ENCODE measurements at regions not wholly inside any gene's neighbourhood (a gene's known extent, or its start where the extent isn't known, plus 50 kb on each side); places are given as distances from the start of the nearest gene placed in this dataset.
A peak's percentile ranks its signal among the peaks of the same experiment; 100 is the strongest.
"Not testable (repeated sequence)": the region's sequence is repeated elsewhere in the genome, so short reads cannot be mapped to it uniquely, and the experiment has no call there.

DNA sequence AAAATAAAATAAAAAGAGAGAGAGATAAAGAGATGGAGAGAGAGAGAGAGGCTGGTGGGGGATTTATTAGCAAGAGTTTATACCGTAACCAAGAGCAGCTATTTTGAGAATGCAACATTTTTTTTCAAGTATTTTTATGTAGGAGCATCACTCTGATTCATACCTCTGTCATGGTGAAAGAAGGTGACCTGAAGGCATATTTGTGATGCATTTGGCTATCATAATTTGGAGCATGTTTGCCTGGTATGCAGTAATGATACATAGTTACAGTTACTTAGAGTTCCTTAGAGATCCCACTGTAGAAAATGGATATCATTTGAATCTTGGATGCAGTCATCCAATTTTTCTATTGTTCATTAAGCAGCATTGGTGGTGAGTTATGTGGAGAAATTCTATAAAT lies 1472.4 kb downstream of the SI start:
- DNase-seq, result no peak

DNA sequence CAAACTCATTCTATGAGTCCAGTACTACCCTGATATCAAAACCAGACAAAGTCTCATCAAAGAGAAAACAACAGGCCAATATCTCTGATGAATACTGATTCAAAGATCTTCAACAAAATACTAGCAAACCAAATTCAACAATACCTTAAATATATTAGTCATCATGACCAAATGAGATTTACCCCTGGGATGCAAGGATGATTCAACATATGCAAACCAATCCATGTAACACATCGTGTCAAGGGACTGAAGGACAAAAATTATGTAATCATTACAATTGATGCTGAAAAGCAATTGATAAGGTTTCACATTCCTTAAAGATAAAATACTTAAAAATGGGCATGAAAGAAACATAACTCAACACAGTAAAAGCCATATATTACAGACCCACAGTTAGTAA lies 1476.9 kb downstream of the SI start:
- DNase-seq, result no peak

DNA sequence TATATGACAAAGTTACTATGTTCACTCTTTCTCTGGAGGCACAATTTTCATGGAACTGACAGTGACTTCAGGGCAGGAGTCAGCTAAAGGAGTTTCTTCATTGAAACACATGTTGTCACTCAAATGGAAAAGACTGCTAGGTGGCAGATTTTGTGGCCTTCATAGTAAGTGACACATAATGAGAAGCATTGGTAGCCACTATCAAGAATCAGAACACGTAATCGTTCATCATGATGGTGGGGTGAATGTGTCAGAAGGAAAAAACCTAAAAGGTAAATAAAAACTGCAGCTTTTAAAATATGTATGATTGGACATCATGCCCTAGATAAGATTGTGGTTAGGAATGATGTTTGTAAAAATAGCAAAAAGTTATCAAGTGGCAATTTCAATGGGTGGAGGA lies 1491.0 kb downstream of the SI start:
- no peak for DNase-seq

DNA sequence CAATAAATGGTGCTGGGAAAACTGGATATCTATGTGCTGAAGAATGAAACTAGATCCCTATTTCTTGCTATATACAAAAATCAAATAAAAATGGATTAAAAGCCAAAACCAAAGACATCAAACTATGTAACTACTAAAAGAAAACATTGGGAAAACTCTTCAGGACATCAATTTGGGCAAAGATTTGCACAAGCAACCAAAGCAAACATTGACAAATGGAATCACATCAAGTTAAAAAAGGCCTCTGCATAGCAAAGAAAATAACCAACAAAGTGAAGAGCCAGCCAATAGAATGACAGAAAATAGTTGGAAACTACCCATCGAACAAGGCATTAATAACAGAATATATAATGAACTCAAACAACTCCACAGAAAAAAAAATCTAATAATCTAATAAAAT lies 1495.3 kb downstream of the SI start:
- DNase-seq, result no peak

DNA sequence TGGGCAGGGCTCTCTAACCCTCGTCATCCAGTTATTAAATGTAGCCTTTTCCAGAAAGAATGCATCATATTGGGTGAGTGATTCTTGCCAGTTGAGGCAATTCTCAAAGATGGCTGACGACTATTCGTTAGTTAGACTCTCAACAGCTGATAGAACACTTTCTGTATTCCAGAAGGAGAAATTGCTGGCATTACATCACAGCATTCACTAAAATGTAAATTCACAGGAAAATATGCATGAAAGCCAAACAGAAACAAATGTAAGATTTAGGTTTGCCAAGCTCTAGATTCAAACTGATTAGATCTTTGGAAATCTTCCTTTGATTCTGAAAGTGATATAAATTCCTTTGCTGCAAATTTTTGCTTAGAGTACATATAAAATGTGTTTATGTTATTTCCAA lies 1501.0 kb downstream of the SI start:
- no peak for DNase-seq

DNA sequence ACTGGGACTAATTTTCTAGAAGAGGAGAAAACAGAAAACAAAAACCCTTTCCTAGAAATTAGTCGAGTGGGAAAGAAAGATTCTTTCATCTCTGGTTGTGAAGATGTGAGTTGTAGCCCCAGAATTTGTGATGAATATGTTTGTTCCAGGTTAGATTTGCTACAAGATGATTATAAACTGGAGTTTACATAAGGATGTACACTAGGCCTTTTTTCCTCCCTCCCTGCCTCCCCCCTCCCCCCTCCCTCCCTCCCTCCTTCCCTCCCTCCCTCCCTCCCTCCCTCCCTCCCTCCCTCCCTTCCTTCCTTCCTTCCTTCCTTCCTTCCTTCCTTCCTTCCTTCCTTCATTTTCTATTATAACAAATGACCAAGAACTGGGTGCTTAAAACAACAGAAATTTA lies 1502.0 kb downstream of the SI start:
- DNase-seq, result no peak

DNA sequence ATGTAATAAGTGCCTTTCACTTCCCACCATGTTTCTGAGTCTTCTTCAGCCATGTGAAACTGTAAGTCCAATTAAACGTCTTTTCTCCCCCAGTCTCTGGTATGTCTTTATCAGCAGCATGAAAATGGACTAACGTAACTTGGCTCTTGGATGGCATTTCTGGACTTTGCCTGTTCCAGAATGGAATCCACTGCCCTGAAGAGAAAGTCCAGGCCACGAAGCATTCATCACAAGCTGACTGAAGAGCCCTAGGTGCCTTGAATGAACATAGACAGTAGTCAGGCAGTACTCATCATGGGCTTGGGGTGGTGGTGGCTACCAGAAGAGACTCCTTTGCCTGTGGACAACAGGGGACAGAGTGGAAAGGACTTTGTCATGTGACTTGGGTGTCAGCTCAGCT lies 1505.0 kb downstream of the SI start:
- DNase-seq, result no peak

DNA sequence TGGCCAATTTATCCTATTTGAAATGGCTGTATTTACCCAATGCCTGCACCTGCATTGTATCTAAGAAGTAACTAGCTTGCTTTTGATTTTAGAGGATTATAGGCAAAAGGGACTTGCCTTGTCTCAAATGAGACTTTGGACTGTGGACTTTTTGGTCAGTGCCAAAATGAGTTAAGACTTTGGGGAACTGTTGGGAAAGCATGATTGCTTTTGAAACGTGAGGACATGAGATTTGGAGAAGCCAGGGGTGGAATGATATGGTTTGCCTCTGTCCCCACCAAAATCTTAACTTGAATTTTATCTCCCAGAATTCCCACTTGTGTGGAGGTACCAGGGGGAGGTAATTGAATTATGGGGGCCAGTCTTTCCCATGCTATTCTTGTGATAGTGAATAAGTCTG lies 1505.4 kb downstream of the SI start:
- DNase-seq, result no peak

DNA sequence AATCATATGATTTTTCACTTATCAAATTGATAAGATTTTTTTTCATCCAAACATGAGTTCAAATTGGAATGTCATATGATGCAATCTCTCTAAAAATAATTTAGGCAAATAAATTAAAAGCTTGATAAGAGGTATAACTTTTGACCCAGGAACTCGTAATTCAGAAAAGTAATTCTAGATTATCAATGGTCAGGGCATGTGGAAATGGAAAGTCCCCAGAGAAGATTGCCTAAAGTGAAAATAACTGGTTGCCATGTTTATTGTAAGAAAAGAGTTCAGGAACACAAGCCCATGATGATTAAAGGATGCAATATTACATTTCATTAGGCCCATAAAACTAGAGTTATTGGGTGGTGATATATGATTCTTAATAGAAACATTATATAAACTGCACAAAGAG lies 1514.8 kb downstream of the SI start:
- DNase-seq, result no peak

DNA sequence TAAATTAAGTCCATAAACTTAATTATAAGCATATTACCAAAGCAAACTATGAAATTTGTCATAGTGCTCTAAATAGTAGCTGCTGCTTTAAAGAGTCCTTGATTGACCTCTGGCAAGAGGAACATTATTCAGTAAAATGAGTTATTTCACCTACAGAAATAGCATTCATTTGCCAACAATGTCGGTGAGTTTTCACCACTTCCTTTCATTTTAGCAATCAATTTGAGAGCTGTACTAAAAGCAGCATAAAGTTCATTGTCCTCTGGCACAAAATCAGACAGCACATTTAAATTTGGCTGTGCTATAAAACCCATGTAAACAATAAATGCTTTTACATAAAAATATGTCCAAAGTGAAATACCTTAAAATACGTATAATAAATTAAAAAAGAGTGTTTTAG lies 1515.7 kb downstream of the SI start:
- no peak for DNase-seq

DNA sequence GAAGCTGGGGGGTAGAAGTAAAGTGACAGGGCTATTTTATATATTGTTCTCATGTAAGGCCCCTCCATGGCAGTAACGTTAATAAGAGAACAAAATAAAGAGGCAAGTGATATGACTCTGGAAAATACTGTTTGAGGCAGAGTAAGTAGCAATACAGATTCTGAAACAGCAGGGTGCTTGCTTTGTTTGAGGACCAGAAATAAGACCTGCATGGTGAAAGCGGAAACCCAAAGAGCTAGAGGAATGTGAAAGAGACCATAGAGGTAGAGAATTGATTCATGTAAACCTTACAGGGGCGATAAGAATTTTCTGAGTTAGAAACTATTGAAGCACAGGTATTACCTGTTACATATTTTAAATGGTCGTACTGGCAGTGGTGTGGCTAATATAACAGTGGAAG lies 1517.1 kb downstream of the SI start:
- no peak for DNase-seq

DNA sequence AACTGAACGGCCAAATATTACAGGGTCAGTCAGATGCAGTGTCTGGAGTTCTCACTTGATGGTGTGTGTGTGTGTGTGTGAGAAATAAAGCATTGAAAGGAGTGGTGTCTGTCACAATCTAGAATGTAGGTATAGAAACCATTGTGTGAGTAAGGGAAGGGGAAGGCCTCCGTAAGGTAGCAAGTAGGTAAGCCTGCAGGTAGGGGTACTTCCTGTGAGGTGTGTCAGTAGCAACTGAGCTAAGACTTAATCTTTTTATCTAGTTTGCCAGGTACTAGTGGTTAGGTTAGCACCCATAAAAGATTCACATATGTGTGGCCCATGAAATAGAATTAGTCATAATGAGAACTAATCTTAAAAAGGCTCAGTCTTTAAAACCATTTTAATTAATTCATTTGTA lies 1517.8 kb downstream of the SI start:
- DNase-seq, result no peak

DNA sequence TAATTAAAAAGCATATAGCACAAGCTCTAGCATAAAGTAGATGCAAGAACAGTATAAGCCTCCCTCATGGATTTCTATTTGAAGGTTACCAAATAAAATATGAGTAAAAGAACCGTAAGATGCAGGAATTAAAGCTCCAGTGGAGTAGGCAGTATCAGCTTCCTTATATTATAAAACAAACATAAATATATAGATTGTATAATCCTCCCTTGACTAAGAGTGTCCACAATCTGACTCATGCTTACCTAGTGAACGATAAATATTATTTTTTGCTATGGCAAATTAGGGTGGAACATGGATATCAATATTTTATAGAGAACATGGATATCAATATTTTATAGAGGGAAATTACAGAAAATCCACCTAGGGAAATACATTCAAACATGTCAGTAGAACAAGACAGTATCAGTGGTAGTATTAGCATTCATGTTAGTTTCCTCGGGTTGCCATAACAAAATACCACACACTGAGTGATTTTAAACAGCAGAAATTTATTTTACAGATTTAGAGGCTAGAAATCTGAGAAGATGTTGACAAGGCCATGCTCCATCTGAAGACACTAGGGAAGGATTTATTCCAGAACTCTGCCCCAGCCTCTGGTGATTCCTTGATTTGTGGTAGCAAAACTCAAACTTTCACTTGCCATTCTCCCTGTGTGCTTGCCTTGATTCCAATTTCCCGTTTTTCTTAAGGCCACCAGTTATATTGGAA lies 1521.3 kb downstream of the SI start:
- no peak for DNase-seq

DNA sequence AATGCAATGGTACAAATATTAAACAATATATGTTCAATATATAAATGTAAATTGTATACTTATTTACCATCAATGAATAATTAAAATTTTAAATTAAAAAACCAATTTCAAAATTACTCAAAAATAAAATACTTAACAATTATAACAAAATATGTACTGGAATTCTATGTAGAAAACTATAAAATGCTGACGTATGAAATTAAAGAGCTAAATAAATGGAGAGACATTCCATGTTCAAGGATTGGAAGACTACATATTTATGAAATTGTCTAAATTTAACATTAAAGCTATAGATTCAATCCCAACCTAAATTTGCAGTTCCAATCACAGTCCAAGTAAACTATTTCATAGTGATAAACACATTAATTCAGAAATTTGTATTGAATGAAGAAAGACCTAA lies 1522.4 kb downstream of the SI start:
- DNase-seq, result no peak

DNA sequence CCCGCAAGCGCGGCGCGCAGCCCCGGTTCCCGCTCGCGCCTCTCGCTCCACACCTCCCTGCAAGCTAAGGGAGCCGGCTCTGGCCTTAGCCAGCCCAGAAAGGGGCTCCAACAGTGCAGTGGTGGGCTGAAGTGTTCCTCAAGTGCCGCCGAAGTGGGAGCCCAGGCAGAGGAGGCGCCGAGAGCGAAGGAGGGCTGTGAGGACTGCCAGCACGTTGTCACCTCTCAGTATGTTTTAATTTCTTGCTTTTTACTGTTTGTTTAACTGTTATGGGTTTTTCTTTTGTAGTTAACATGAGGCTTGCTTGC lies 1525.7 kb downstream of the SI start:
- no peak for DNase-seq

DNA sequence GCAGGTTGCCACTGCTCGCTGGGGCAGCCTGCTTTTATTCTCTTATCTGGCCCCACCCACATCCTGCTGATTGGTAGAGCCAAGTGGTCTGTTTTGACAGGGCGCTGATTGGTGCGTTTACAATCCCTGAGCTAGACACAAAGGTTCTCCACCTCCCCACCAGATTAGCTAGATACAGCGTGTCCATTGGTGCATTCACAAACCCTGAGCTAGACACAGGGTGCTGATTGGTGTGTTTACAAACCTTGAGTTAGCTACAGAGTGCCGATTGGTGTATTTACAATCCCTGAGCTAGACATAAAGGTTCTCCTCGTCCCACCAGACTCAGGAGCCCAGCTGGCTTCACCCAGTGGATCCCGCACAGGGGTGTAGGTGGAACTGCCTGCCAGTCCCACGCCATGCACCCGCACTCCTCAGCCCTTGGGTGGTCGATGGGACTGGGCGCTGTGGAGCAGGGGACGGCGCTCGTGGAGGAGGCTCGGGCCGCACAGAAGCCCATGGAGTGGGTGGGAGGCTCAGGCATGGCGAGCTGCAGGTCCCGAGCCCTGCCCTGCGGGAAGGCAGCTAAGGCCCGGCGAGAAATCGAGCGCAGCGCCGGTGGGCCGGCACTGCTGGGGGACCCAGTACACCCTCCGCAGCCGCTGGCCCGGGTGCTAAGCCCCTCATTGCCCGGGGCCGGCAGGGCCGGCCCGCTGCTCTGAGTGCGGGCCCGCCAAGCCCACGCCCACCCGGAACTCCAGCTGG lies 1526.2 kb downstream of the SI start:
- DNase-seq, result not testable (repeated sequence)

DNA sequence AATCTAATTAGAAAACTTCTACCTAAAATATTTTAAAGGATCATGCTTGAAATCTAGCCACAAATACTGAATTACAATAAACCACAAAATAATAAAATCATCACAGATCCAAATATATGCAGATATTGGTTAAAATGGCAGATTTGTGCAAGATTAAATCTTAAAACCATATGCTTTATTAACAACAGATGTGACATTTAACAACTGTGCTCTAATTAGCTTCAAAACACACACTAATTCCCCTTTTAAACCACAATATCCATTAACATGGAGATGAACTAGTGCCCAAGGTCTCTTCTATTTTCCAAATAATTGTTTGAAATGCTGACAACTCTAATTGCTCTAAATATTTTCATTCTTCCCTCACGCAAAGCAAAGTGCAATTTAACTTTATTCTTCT lies 1530.3 kb downstream of the SI start:
- DNase-seq, result no peak

DNA sequence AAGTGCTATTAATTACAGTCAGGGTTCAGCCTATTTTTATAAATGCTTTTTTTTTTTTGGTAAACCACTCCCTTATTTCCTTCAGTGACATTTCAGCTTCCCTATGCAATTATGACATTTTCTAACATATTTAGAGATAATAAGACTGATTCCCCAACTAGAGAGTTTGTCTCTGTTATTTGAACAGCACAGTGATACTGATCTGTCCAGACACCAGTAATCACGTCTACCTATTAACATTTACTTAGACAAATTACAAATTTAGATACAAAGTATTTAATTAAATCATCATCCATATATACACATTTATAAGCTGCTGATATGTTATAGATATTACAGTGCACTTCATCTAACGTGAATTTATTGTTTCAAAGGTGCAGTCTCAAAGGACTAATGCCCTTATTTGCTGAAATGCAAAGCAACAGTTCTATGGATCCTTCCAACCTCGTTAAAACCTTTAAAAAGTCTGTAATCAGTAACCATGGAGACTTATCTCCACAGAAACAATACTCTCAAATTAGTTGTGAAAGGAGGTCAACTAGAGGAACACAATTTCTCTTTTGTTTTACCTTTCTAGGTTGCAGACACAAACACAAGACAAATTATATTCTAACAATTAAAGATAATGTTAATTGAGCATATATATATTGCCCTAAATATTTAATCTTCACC lies 1531.1 kb downstream of the SI start:
- no peak for DNase-seq

DNA sequence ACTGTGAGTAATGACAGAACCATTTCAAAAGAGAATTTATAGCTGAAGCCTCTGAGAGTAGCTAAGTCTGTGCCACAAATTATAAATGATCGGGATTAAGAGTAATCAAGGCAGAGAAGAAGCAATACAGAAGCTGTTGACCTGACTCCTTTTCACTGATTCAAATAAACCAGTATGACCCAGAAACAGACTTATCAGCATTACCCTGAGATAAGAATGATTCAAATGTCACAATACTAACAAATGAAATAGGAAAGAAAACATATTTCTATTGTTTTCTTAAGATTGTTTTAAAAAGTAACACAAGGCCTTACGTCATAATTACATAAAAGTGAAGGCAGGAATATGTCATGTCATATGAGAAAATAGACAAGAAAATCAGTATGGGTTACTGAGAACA lies 1534.6 kb downstream of the SI start:
- DNase-seq, result no peak

DNA sequence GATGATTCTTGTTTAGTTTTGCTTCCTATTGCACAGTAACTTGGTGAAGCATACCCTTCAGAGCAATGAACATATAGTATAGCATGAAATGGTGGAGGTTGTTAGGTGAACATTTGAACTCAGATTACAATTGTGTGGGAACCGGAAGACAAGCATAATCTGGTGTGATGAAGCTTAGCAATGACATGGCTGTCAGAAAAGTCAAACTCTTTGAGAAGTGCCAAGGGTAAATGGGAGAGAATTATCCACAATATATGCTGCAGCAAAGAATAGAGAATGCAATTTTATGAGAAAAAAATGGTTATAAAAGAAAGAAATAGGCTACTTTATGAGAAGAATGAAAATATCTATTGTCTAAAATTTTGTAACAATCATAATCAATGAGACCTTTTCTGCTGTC lies 1536.7 kb downstream of the SI start:
- DNase-seq, result no peak

DNA sequence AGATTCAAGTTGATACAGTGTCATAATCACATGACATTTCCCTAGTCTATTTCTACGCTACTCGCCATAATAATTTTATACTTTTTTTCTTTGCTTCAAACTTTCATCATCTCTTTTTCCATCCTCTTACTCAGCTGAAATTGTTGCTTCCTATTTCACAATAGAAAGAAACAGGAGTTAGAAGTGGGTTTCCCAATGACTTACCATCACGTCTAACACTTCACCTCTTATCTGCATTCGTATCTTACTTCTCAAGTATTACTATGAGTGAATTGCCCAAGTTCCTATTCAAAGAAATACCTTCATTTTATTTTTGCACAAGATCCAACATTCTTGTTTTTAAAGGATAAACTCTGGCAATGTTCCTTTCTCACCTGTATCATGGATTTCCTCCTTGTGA lies 1539.9 kb downstream of the SI start:
- DNase-seq, result no peak

DNA sequence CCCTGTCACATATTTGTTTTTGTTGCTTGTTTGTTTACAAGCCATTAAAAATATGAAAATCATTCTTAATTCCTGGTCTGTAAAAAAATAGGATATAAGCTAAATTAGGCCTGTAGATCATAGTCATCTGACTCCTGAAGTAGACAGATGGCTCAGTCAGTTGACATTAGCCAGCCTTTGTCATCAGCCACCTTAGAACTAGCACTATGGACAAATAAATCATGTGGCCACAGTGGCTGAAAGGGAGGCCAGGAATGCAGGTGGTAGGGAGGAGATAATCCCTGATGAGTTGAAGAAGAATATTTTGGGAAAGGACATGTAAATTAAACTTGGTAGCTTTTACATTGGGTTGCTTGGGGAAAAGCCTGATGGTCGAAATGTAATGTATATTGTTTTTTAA lies 1544.9 kb downstream of the SI start:
- no peak for DNase-seq

DNA sequence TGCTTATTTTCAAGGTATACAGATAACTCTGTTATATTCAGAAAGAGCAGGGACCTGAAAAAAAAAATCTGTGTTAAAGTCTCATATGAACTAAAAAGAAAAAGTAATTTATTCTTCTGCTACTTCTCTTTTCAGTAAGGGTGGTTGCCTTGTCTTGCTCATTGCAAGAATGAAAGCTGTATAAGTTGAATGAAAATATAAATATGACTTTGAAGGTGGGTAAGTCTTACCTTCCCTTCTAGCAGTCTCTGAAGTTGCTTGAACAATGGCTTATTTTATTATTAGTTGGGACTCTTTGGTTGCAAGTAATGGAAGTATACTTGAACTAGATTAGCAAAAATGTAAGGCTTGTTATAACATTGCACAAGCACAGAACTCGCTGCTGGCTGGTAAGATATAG lies 1554.9 kb downstream of the SI start:
- peak; percentile 4 for DNase-seq

DNA sequence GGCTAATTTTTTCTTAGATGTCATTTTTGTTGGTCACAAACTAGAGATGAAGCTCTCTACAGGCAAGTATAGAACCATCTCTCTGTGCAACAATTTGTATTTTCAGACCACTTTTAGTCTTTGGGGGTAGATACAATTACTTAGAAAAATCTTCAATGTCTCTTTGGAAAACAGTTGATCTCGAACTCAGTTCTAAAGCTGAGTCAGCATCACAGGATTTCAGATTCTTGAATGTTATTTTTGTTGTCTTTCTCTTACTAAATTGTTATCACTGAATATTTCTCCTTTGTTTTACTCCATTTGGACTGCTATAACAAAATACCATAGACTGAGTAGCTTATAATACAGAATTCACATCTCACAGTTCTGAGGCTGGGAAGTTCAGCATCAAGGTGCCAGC lies 1557.0 kb downstream of the SI start:
- no peak for DNase-seq

DNA sequence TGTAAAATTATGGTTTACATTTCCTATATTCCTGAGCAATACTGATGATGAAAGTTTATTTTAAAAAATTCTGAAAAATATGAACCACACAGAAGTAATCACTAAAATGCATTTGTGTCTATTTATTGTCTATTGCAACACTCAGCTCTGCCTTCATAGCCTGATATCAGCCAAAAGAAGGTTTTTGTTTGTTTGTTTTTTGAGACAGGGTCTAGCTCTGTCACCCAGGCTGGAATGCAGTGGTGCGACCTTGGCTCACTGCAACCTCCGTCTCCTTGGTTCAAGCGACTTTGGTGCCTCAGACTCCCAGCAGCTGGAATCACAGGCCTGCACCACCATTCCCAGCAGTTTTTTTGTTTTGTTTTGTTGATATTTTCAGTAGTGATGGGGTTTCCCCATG lies 1560.2 kb downstream of the SI start:
- DNase-seq, result no peak
